Activated CD4-positive, alpha-beta T cell treated with anti-CD3 and anti-CD28 coated beads, Interleukin-2, amount 50 U/mL, for 1 hour (primary cell): ENCODE measurements at regions not wholly inside any gene's neighbourhood (a gene's known extent, or its start where the extent isn't known, plus 50 kb on each side); places are given as distances from the start of the nearest gene placed in this dataset.
"Not testable (repeated sequence)": the region's sequence is repeated elsewhere in the genome, so short reads cannot be mapped to it uniquely, and the experiment has no call there.

Experiments used
- DNase-seq: peaks from one replicate; pipeline ENCODE4 v3.0.0-alpha.2; 2020

DNA sequence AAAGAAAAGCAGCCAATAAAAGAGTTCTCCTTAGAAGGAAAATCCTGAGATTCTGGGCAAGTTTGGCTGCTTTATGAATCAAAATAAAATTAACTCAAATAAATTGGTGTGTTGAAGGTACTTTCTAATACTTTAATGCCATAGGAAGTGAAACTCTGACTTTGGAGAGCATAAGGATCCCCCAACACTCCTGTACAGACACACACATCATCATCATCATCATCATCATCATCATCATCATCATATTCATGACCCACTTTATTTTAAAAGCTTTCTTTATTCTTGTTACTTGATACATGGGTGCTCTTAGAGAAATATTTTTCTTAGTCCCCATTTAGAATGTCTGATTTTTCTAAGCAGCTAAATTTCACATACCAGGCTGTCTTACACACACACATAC, 283.1 kb upstream of the CYRIA start:
- DNase-seq = no peak

- no peak for DNase-seq
These were observed 282.4 kb upstream of the CYRIA start for GRCh38 chr2:16948053-16948452.

DNA sequence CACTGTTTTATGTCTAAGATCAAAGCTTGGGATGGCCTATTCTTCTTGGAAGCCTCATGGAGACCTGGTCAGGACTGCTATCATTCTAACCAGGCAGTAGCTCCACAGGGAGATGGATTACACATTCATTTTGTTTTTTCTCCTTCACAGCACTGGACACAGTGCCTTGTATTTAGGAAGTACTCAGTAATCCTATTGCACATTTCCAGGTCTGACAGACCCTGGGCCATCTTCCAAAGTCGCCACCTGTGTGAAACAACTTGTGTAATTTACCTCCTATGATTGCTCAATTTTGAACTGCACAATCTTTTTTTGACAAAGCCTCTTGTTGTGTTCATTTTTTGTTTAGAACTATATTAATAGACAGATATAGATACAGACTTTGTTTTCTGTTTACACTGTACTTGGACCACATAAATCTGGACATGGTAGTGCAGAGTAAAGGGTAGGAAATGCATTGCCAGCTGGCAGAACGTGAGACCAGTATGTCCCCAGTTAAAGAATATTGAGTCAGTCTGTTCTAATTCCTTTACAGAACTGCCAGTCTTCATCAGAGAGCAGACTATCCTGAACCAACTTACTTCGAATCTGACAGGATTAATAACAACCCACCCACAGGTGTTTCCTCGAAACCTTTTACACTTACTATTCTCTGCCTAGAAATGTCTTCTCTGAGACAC, 277.8 kb upstream of the CYRIA start:
- no peak for DNase-seq

DNA sequence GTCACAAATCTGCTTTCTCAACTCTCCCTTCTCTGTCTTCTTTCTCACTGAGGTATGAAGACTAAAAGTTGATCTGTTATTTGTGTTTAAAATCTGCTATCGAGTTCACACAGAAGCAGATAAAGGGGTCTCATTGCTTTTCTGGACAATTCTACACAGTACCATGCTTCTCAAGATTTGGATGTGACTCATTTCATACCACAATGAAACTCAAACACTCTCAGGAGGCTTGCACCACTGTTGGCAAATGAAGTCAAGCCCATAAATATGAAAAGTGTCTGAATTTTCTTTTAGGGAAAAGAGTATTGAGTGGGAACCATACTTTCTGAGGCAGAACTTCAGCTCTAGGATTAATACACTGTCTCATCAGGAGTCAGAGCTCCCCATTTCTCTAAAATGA, 274.6 kb upstream of the CYRIA start:
- no peak for DNase-seq

DNA sequence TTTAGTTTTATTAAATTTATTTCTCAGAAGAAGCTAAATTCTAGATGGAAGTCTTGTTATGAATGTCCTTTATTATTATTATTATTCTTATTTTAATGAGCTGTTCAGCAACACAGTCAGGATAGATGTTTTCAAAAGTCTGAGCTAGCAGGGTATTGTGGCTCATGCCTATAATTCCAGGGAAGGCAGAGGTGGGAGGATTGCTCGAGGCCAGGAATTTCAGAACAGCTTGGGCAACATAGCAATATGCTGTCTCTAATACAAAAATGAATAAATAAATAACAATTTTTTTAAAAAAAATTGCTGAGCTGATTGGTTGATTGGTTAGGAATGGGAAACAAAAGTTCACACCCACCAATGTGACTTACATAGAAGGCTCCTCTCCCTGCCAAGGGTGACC, 274.1 kb upstream of the CYRIA start:
- no peak for DNase-seq

GRCh38 chr2:16933355-16933754, 267.7 kb upstream of the CYRIA start:
- no peak for DNase-seq

- DNase-seq = no peak
These were observed 267.2 kb upstream of the CYRIA start for GRCh38 chr2:16932826-16933225.

- no peak for DNase-seq
These were observed 265.8 kb upstream of the CYRIA start for GRCh38 chr2:16931441-16931840.

DNA sequence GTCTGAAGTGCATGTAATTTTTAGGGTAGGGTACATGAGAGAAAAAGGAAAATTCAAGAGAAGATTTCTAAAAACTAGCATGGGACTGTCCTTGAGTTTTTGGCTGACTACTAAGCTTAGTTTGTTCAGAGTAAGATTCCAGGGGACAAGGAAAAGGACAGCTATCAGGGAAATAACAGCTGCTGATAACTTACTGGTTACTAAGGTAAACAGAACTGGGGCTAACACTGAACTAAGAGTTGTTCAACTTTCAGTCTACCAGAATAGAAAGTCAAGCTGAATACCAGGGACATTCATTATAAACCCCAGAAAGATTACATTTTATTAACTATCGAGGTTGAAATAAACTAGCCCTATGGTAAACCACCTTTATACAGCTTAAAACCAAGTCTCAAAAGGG, 261.8 kb upstream of the CYRIA start:
- DNase-seq = no peak

- DNase-seq = no peak
These were observed 259.5 kb upstream of the CYRIA start for GRCh38 chr2:16925145-16925544.

DNA sequence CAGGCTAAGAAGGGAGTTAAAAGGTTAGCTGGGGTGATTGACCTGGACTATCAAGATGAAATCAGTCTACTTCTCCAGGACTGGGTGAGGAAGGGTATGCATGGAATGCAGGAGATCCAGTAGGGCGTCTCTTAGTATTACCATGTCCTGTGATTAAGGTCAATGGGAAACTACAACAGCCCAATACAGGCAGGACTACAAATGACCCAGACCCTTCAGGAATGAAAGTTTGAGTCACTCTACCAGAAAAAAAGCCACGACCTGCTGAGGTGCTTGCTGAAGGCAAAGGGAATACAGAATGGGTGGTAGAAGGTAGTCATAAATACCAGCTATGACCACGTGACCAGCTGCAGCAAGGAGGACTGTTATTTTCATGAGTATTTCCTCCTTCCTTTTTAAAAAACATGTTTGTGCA, 249.7 kb upstream of the CYRIA start:
- not testable (repeated sequence) for DNase-seq

DNA sequence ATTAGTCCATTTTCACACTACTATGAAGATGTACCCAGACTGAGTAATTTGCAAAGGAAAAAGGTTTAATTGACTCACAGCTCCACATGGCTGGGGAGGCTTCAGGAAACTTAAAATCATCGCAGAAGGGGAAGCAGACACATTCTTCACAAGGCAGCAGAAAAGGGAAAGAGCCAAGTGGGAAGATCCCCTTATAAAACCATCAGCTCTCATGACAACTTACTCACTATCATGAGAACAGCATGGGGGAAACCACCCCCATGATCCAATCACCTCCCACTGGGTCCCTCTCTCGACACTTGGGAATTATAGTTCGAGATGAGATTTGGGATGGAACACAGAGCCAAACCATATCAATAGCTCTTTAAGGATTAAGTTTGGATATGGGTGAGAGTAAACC, 246.1 kb upstream of the CYRIA start:
- DNase-seq = no peak

DNA sequence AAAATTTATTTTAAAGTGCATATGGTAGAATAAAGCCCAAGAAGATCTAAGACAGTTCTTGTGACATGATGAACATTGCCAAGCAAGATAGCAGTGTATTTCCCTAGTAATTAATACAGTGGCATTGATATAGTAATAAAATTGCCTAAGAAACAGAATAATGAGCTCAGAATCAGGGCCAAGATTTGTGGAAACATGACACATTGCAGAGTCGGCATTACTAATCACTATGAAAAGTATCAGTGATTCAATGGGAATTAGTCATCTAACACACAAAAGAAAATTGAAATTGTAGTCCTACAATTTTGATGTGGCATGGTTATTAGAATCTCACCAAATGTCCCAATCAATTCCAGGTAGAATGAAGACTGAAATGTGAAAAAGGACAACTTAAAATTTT, 243.0 kb upstream of the CYRIA start:
- DNase-seq = no peak

DNA sequence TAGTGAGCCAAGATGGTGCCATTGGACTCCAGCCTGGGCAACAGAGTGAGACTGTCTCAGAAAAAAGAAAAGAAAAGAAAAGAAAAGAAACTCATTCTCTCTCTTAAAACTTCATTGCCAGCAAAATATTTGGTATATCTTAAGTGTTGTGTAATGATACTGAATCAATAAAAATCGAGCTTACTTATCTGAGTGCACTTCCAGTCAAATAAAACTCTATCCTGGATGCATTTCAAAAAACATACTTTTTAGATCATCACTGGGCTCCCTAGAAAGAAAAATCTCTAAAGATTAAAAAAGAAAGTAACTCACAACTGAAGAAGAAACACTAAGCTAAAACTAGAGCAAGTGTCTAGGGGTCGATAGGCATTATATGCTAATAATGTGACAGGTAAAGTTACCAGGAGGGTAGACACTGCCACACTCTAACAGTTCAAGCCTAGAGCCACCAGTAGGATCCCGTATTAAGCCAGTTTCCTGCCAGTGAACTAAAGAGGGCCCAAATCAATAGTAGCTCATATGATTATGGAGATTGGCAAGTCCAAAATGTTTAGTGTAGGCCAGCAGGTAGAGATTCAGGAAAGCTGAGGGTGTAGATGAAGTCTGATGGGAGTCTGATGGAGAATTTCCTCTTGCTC, 242.1 kb upstream of the CYRIA start:
- DNase-seq = no peak

- not testable (repeated sequence) for DNase-seq
These were observed 239.7 kb upstream of the CYRIA start for GRCh38 chr2:16905325-16905724.

- DNase-seq = no peak
These were observed 234.9 kb upstream of the CYRIA start for GRCh38 chr2:16900405-16901025.

DNA sequence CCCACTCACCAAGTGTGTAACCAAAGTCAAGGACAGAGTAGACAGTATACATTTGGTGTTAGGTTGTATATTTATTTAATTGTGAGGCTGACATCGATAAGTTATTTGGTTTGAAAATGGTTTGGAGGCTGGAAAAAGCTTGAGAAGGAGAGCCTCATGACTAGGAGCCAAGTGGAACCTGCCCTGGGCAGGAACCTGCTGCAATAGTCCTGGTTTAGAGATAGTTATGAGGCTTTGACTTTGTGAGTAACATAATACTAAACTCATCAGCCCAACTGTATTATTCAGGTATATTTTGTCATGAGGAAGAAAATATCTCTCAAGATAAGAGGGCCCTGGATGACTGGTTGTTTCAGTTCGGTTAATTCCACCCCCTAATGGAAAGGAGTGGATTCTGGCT, 234.3 kb upstream of the CYRIA start:
- no peak for DNase-seq

- no peak for DNase-seq
These were observed 224.4 kb upstream of the CYRIA start for GRCh38 chr2:16890081-16890480.

DNA sequence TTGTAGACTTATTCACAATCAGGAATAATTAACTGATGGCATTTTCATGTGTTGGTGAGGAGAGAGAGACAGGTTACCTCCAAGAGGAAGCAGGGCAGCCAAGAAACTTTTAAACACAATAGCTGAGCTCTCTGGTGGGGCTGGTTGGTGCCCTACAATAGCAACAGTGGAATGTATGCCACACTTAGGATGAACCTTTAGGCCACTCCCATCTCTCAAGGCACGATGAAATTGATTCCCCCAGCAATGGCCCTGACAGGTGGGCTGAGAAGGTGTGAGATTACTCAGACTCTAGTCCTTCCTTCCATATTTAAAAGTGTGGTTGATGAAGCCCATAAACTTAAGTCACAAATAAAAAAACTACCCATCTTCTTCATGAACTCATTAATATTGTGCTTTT, 219.4 kb upstream of the CYRIA start:
- DNase-seq = no peak

- no peak for DNase-seq
These were observed 217.1 kb upstream of the CYRIA start for GRCh38 chr2:16882706-16883105.

- no peak for DNase-seq
These were observed 215.5 kb upstream of the CYRIA start for GRCh38 chr2:16881122-16881521.

- no peak for DNase-seq
These were observed 205.8 kb upstream of the CYRIA start for GRCh38 chr2:16871411-16871810.

- no peak for DNase-seq
These were observed 204.9 kb upstream of the CYRIA start for GRCh38 chr2:16870491-16871076.

DNA sequence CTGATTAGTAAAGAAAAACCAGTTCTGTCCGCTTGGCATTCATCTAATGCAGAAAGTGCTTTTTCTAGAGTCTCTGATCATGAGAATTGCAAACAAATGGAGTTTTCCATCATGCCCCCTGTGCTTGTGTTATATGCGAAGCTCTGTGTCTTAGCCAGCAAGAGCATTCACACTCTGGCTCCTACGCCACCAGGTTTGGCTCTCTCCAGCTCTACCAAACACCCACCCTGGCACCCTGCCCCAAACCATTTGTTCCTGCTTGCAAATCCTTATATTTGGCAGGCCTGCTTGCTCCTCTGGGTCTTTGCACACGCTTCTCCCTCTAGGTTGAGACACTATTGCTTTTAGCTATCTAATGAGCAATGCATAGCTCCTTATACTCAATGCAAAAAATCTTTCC, 204.1 kb upstream of the CYRIA start:
- no peak for DNase-seq
